ENCODE measurements at regions not wholly inside any gene's neighbourhood (a gene's known extent, or its start where the extent isn't known, plus 50 kb on each side); places are given as distances from the start of the nearest gene placed in this dataset.

GRCh38 chr5:165894916-165895315, 2389.5 kb downstream of the MAT2B start:
- TF ChIP-seq CTCF (IDR thresholded peaks at IDR 0.05; ENCODE audit: poor library complexity) (no peak), EZH2phosphoT487 (IDR thresholded peaks at IDR 0.05; ENCODE audit: low read depth, severe bottlenecking, unreplicated experiment) (no peak)

All from hepatocyte (in vitro differentiated cells).